HG03469 (cell line): ENCODE measurements at regions not wholly inside any gene's neighbourhood (a gene's known extent, or its start where the extent isn't known, plus 50 kb on each side); places are given as distances from the start of the nearest gene placed in this dataset.
"Not testable (repeated sequence)": the region's sequence is repeated elsewhere in the genome, so short reads cannot be mapped to it uniquely, and the experiment has no call there.

ENCODE experiments used
- ATAC-seq: cut with Tn5 transposase; IDR thresholded peaks from one replicate; pipeline ENCODE4 v1.9.1; 2021; ENCODE audit warnings: mild to moderate bottlenecking, moderate library complexity, moderate number of reproducible peaks; ENCODE audit not compliant: unreplicated experiment

DNA sequence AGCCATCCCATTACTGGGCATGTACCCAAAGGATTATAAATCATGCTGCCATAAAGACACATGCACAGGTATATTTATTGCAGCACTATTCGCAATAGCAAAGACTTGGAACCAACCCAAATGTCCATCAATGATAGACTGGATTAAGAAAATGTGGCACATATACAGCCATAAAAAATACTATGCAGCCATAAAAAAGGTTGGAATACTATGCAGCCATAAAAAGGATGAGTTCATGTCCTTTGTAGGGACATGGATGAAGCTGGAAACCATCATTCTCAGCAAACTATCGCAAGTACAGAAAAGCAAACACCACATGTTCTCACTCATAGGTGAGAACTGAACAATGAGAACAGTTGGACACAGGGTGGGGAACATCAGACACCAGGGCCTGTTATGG is 151.5 kb downstream of the PLK2 start:
- not testable (repeated sequence) for ATAC-seq

DNA sequence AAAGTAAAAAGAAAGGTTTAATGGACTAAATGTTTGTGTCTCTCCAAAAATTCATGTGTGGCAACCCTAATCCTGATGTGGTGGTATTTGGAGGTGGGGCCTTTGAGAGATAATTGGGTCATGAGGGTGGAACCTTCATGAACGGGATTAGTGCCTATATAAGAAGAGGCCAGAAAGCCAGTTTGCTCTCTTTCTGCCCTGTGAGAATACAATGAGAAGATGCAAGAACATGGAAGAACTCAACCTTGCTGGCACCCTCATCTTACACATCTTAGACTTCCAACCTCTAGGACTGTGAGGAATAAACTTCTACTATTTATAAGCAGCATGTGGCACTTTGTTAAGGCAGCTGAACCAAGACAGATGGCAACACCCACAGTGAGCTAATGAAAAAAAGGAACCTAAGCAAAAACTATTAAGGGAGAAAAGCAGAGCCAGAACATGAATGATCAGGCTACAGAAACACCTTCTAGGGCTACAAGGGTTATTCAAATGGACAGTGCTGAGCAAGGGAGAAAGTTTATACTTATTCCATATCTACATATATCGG is 159.5 kb downstream of the PLK2 start:
- no peak for ATAC-seq

DNA sequence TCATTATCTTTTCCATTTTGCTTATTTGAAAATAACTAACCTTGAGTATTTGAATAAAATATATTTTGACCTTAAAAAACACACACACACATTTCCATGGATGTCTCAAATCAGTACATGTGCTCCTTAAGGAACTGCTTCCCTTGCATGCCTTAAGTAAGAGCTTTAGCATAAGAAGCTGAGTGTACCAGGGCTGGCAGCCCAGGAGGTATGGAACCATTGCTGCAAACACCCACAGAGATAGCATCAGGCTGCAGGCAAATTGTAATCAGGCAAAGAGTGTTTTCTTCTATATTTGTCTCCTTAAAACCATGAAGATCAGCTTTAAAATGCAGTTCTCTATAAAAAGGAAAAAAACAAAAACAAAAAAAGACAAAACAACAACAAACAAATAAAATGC is 160.6 kb downstream of the PLK2 start:
- ATAC-seq = no peak

DNA sequence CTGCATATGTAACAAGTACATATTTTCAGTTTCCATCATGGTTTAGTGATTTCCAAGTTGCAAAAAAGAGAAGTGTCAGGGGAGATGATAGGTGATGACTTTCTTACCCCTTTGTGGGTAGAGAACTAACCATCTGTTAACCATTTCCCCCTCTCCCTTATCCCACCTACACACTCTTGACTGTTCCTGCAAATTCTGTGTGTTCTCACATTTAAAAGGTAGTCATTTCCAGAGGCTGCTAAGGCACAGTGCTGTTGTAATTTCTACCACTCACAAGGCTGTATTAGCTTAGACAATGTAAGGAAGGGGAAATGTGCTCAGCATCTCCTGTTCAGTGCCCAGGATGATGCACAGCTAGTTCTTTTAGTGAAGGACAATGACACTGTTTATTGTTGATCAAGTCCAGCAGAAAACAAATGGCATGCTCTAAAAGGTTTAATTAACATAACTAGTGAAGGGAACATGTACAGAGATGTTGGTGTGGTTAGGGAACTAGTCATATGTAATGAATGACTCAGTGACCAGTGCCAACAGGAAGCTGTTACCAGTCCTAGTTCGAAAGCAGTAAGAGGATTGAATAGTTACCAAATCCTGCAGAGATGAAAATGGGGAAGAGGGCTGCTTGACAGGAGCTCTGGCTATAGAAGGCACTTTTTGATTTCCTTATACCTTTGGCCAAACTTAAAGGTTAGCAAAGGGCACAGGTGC is 165.1 kb downstream of the PLK2 start:
- peak; percentile 46 for ATAC-seq

DNA sequence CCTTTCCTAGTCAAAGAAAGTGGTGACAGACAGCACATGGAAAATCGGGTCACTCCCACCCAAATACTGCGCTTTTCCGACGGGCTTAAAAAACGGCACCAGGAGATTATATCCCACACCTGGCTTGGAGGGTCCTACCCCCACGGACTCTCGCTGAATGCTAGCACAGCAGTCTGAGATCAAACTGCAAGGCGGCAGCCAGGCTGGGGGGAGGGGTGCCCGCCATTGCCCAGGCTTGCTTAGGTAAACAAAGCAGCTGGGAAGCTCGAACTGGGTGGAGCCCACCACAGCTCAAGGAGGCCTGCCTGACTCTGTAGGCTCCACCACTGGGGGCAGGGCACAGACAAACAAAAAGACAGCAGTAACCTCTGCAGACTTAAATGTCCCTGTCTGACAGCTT is 171.6 kb downstream of the PLK2 start:
- ATAC-seq = not testable (repeated sequence)

DNA sequence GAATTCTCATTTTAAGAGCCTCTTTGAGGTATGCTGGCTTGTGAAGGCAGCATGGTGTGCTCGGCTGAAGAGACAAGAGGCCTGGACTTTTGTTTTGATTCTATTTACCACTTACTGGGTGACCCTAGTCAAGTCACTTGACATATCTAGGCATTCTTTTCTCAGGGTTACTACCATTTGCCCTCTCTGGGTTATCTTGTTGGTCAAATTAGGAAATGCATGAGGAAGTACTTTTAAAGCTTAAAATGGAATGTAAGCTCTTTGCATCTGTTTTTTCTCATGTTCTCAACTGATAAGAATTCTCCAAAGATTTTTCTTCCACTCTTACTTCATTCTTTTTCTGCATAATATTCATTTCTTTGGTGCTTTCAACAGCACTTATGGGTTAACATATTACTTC is 173.1 kb downstream of the PLK2 start:
- no peak for ATAC-seq

DNA sequence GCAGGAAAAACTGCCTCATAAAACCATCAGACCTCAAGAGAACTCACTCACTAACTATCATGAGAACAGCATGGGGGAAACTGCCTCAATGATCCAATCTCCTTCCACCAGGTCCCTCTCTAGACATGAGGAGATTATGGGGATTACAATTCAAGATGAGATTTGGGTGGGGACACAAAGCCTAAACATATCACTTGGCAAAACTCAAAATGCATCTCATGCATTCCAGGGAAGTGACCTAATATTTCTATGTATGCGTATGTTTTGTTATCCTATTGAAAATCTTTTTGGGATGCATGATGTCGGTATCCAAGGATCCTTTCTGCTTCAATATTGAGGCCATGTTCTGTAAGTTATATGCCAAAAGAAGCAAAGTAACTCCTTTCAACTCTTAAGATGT is 174.0 kb downstream of the PLK2 start:
- no peak for ATAC-seq

DNA sequence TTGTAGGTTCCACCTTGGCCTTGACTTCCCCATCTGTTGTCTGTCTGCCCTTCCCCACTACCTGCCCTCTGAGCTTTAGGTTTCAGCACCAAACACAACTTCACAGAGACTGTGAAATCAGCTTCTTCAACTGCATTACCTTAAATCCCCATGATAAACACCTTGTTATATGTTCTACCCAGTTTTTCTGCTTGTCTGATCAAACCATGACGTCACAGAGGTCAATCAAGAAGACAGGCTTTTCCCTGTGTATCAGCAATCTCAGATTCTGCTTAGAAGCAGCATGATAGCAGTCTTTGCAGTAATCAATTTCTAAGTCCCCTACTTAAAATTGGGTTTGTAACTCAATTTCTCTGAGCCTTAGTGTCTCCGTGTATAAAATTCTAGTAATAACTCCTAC is 175.0 kb downstream of the PLK2 start:
- ATAC-seq = no peak

DNA sequence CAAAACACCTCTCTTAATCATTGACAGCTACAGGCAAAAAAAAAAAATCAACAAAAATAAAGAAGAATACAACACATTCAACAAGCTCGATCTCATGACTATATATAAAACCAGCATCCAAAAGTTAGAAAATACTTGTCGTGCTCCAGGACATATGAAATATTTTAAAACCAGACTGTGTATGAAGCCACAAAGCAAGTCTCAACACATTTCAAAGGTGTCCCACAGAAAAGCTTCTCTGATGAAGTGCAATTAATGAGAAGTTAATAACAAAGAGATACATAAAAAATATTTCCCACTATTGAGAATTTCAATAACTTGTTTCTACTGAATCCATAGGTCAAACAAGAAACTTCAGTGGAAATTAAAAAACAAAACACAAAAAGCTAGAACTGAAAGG is 178.7 kb downstream of the PLK2 start:
- ATAC-seq = no peak

DNA sequence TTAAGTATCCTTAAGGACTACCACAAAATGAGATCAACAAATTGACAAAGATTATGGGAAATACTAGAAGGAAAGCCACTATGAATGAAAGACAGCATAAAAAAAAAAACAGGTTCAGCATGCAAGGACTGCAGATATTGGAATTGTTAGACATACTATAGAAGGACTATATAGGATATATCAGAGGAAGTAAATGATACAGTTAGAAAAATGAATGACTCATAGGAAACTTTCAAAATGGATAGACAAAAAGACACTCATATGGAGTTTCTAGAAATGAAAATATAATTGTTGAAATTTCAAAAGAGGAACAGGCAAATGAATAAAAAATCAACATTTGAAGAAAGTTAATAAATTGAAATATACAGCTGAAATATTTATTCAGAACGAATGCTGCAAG is 180.6 kb downstream of the PLK2 start:
- no peak for ATAC-seq

DNA sequence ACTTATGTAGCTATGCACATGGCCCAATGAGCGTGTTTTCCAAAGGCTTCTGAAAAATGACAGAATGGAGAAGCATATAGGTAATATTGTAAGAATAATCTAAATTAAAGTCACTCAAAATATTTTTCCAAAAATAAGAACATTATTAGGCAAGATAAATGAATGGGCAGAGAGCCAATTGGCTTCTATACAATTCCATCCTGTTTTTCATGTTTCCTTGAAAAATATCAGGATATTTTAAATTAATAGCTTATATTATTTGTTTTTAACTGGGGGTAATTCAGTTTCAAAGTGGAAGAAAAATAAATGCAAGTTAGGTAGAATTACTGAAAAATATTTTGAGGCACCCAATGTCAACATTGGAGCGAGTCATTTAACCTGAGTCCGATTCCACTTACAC is 183.5 kb downstream of the PLK2 start:
- no peak for ATAC-seq

DNA sequence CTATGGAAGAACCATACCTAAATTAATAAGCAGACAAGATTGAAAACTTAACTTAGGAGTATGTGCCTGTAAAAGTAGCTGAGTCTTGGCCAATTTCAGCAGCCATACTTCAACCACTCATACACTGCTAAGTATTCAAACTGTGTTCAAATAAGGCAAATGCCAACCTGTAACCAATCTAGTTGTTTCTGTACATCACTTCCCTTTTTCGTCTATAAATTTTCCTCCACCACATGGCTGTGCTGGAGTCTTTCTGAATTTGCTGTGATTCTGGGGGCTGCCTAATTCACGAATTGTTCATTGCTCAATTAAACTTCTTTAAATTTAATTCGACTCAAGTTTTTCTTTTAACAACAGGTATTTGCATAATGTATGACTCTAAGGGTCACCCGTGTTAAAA is 184.4 kb downstream of the PLK2 start:
- no peak for ATAC-seq

DNA sequence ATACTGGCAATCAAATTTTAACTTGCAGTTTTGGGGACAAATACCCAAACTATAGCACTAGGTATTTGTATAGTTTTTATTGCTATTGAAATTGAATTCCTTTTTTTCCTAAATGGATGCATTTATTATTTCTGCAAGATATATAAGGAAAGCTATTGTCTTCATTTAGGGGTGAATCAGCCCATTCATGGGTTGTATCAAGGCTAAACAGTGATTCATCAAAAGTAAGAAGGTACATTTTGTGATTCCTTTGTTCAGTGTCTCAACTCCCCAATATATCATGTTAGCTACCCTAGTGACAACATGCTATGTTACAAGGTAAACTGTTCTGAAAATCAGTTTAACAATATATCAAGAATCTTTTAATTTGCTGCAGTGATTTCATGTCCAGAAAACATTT is 185.7 kb downstream of the PLK2 start:
- no peak for ATAC-seq

DNA sequence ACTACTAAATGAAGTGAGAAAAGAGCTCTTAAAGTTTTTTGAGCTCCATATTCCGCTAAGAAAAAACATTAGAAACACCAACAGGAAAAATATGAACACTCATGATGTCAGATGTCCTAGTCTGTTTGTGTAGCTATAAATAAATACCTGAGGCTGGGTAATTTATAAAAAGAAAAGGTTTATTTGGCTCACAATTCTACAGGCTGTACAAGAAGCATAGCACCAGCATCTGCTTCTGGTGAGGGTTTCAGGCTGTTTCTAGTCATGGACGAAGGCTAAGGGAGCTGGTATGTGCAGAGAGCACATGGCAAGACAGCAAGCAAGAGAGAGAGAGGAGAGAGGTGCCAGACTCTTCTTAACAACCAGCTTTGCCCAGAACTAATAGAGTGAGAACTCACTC is 186.2 kb downstream of the PLK2 start:
- ATAC-seq = no peak

DNA sequence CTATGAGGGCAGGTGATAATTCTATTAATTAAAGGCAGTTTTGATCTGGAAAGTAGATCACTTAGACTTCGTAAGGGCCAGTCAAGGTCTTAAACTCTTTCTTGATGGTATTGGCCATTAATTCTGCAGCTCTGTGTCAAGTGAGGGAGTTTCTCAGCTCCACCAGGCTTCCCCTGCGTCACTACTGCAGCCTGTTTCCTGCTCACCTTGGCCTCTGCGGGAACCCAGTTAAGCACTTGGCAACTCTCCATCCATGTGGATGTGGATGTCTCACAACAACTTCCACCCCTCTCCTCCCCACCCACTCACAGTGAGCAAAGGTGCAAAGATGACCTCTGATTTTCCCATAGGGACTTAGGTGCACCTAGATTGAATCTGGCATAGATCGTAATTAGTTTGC is 191.6 kb downstream of the PLK2 start:
- no peak for ATAC-seq

DNA sequence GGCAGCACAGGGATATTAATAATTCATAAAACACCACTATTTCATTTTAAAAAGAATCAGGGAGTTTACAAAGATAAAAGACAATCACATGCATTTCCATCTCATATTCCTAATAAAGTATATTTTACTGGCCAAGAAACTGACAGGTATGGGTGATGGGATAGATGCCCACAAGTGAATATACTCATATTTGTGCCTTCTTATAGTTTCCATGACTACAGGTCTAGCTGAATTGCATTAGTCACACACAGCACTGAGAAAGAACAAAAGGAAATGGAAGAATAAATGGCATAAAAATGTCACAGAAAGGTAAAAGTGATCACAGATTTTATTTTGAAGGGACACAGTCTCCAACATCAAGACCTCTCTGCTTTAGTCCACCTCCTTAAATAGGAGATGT is 193.5 kb downstream of the PLK2 start:
- no peak for ATAC-seq

DNA sequence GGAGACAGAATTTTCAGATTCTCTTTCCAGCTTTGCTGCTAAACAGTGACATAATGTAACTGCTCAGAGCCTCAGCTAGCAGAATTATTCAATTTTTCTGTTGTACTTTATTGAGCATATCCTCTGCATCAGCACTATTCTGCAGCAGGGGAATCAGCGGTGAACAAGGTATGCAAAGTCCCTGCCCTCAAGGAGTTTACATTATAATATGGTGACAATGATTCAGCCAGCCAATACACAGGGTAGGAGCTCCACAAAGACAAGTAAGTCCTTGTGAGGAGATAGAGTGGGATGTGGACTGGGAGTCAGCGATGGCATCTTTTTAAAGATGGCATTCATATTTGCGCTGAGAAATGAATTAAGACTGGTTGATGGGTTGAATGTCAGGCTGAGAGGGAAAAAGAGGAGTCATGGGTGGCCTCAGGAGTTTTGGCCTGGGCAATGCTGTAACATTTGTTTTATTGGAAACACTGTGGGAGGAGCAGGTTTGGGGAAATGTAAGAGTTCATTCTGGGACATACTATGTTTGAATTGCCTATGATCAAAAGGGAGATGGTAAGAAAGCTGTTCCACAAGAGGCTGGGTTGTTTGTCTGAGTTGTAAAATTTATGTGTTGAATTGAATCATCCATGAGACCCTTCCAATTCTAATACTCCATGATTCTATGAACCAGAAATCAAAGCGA is 194.5 kb downstream of the PLK2 start:
- ATAC-seq = no peak

DNA sequence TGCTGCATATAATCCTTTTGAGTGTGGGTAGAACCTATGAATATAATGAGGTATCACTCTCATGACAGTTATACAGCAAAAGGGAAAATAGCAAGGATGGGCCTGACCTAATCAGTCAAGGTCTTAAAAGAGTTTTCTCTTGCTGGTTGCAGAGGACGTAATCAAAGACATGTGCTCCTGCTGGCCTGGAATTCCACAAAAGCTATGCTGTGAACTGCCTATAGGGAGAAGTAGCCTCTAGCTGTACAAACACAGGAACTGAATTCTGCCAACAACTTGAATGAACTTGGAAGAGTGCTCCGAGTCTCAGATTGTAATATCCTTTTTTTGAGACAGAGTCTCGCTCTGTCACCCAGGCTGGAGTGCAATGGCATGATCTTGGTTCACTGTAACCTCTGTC is 195.6 kb downstream of the PLK2 start:
- no peak for ATAC-seq

DNA sequence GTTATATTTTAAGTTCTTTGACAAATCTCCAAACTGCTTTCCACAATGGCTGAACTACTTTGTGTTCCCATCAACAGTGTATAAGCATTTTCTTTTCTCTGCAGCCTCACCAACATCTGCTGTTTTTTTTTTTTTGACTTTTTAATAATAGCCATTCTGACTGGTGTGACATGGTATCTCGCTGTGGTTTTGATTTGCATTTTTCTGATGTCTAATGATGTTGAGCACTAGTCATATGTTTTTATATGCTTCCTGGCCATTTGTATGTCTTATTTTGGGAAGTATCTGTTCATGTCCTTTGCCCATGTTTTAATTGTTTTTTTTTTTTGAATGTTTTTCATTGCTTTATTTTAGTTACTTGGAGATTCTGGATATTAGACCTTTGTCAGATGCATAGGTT is 196.6 kb downstream of the PLK2 start:
- ATAC-seq = no peak

DNA sequence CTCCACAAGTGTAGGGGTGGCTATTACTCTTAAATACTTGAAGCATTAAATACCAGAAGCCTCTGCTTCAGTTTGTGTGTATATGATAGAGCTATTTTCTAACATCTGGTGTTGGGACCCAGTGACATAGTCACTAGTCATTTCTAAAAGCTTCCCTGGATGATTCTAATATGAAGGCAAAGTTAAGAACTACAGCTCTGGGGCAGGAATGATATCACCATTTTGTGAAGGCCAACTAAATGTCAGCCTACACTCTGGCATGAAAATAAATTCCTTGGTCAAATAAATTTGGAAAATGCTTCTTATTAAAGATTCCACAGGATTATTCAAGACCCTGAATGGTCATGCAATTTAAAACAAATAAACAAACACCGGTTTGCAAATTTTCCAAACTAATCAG is 197.7 kb downstream of the PLK2 start:
- ATAC-seq = no peak

DNA sequence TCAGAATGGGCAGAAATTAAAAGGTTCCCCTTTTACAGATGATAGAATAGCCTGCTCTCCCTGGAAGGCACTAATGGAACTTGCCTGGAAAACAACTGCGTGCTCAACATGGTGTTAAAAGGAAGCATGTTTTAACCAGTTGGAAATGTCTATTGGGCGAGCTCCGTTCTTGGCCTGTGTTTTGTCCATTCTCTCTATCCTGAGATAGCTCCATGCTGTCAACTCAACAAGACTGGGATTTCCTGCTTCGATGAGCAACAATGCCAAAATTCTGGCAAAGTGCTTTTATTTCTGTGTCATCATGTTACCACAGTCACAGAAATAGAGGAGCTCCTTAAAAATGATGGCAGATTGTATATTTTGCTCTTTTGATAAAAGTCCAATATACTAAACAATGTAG is 198.3 kb downstream of the PLK2 start:
- no peak for ATAC-seq

DNA sequence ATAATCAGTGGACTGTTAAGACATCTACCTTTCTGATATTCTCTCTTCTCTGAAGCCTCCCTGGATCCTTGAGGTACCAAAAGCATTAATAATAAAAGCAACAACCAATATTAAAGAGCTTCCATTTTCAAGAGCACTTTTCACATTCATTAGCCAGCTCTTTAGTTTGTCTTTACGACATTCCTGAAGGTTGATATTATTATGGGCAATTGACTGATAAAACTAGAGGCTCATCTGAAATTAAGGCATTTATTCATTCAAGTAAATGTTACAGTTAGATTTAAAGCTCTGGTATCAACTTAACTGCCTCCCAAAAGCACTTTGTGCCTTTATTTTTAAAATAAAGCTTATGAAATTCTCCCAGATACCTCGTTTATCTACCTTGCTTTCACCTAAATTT is 199.6 kb downstream of the PLK2 start:
- no peak for ATAC-seq
